ENCODE measurements at regions not wholly inside any gene's neighbourhood (a gene's known extent, or its start where the extent isn't known, plus 50 kb on each side); places are given as distances from the start of the nearest gene placed in this dataset.

GRCh38 chr15:96457841-96458240, 127.3 kb downstream of the NR2F2 start:
- TF ChIP-seq POLR2A (IDR thresholded peaks at IDR 0.05) = no peak
- TF ChIP-seq, protein P1, sequence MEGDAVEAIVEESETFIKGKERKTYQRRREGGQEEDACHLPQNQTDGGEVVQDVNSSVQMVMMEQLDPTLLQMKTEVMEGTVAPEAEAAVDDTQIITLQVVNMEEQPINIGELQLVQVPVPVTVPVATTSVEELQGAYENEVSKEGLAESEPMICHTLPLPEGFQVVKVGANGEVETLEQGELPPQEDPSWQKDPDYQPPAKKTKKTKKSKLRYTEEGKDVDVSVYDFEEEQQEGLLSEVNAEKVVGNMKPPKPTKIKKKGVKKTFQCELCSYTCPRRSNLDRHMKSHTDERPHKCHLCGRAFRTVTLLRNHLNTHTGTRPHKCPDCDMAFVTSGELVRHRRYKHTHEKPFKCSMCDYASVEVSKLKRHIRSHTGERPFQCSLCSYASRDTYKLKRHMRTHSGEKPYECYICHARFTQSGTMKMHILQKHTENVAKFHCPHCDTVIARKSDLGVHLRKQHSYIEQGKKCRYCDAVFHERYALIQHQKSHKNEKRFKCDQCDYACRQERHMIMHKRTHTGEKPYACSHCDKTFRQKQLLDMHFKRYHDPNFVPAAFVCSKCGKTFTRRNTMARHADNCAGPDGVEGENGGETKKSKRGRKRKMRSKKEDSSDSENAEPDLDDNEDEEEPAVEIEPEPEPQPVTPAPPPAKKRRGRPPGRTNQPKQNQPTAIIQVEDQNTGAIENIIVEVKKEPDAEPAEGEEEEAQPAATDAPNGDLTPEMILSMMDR (IDR thresholded peaks at IDR 0.05) = no peak
